ENCODE measurements at regions not wholly inside any gene's neighbourhood (a gene's known extent, or its start where the extent isn't known, plus 50 kb on each side); places are given as distances from the start of the nearest gene placed in this dataset.

- TF ChIP-seq CTCF (IDR thresholded peaks at IDR 0.05; ENCODE audit: insufficient read depth, low read length, poor library complexity, severe bottlenecking) = no peak
- TF ChIP-seq EZH2phosphoT487 (conservative IDR thresholded peaks at IDR 0.05; ENCODE audit: low read length) = no peak
These were observed 190.3 kb downstream of the ANKRD60 start for GRCh38 chr20:58038123-58038654.
